Transverse colon (tissue), 3 donors: ENCODE measurements at regions not wholly inside any gene's neighbourhood (a gene's known extent, or its start where the extent isn't known, plus 50 kb on each side); places are given as distances from the start of the nearest gene placed in this dataset.

Experiments used
- CTCF ChIP-seq, 5 experiments: fragments of 200-600 bp in 3 of 5; fragments of 450-650 bp in 2 of 5; sonication (generic) in 3 of 5; IDR thresholded peaks; 1 replicate in 2 of 5; 2 replicates in 3 of 5; pipeline ENCODE4 v1.5.1; 2016 to 2017; ENCODE audit warnings: antibody characterized with exemption in 5 of 5, inconsistent platforms in 3 of 5, mild to moderate bottlenecking in 2 of 5, moderate library complexity in 1 of 5
- EP300 ChIP-seq: sonication (generic); formaldehyde crosslinking; IDR thresholded peaks from one replicate; pipeline ENCODE4 v1.6.1; 2017; ENCODE audit warnings: antibody characterized with exemption, low read depth
- POLR2A ChIP-seq: fragments of 450-650 bp; IDR thresholded peaks from one replicate; pipeline ENCODE4 v1.6.1; 2016; ENCODE audit warnings: antibody characterized with exemption, mild to moderate bottlenecking, moderate library complexity

GRCh38 chr2:145033438-145033837, 513.5 kb upstream of the ZEB2 start:
- TF ChIP-seq CTCF (IDR thresholded peaks at IDR 0.05) (no peak), POLR2A (no peak), EP300 (no peak)
